ENCODE measurements at regions not wholly inside any gene's neighbourhood (a gene's known extent, or its start where the extent isn't known, plus 50 kb on each side); places are given as distances from the start of the nearest gene placed in this dataset.

- no peak for TF ChIP-seq CTCF (conservative IDR thresholded peaks at IDR 0.05; ENCODE audit: low read depth, low read length)
- Histone ChIP-seq H3K36me3 (ENCODE audit: insufficient read depth) (no peaks in the 10 kb centered on the region), H3K4me2 (no peak overlapping the region), H3K27me3 (ENCODE audit: insufficient read depth, low read depth) (no peaks in the 10 kb centered on the region), H3K79me2 (ENCODE audit: insufficient read depth, low read depth) (no peaks in the 10 kb centered on the region), H3K4me1 (ENCODE audit: low read depth, poor library complexity, severe bottlenecking) (no peaks in the 10 kb centered on the region), H2AFZ (ENCODE audit: low read depth) (no peak overlapping the region), H3K4me3 (IDR thresholded peaks at IDR 0.05; ENCODE audit: insufficient read depth, low read depth, low read length) (no peak overlapping the region), H3K27ac (no peak overlapping the region), H4K20me1 (ENCODE audit: insufficient read depth) (no peaks in the 10 kb centered on the region), H3K9ac (no peak overlapping the region)
These were observed 793.6 kb downstream of the GALC start for GRCh38 chr14:87199381-87199780.

GRCh38 chr14:87196436-87196835 is 796.5 kb downstream of the GALC start:
- Histone ChIP-seq H3K27ac (no peak overlapping the region), H3K27me3 (ENCODE audit: insufficient read depth, low read depth) (no peaks in the 10 kb centered on the region), H3K9ac (no peak overlapping the region), H3K4me1 (ENCODE audit: low read depth, poor library complexity, severe bottlenecking) (no peaks in the 10 kb centered on the region), H2AFZ (ENCODE audit: low read depth) (no peak overlapping the region), H3K4me2 (no peak overlapping the region), H4K20me1 (ENCODE audit: insufficient read depth) (no peaks in the 10 kb centered on the region), H3K4me3 (IDR thresholded peaks at IDR 0.05; ENCODE audit: insufficient read depth, low read depth, low read length) (no peak overlapping the region), H3K79me2 (ENCODE audit: insufficient read depth, low read depth) (no peaks in the 10 kb centered on the region), H3K36me3 (ENCODE audit: insufficient read depth) (no peaks in the 10 kb centered on the region)
- no peak for TF ChIP-seq CTCF (conservative IDR thresholded peaks at IDR 0.05; ENCODE audit: low read depth, low read length)

GRCh38 chr14:87187786-87188185 is 805.2 kb downstream of the GALC start:
- Histone ChIP-seq H3K4me1 (ENCODE audit: low read depth, poor library complexity, severe bottlenecking) (no peaks in the 10 kb centered on the region), H3K79me2 (ENCODE audit: insufficient read depth, low read depth) (no peaks in the 10 kb centered on the region), H3K9ac (no peak overlapping the region), H2AFZ (ENCODE audit: low read depth) (no peak overlapping the region), H3K27me3 (ENCODE audit: insufficient read depth, low read depth) (no peaks in the 10 kb centered on the region), H3K27ac (no peak overlapping the region), H4K20me1 (ENCODE audit: insufficient read depth) (no peaks in the 10 kb centered on the region), H3K4me3 (IDR thresholded peaks at IDR 0.05; ENCODE audit: insufficient read depth, low read depth, low read length) (no peak overlapping the region), H3K36me3 (ENCODE audit: insufficient read depth) (no peaks in the 10 kb centered on the region), H3K4me2 (no peak overlapping the region)
- TF ChIP-seq CTCF (conservative IDR thresholded peaks at IDR 0.05; ENCODE audit: low read depth, low read length), result no peak

GRCh38 chr14:87186737-87187136 is 806.2 kb downstream of the GALC start:
- Histone ChIP-seq H3K27ac (no peak overlapping the region), H3K79me2 (ENCODE audit: insufficient read depth, low read depth) (no peaks in the 10 kb centered on the region), H3K36me3 (ENCODE audit: insufficient read depth) (no peaks in the 10 kb centered on the region), H3K9ac (no peak overlapping the region), H2AFZ (ENCODE audit: low read depth) (no peak overlapping the region), H3K27me3 (ENCODE audit: insufficient read depth, low read depth) (no peaks in the 10 kb centered on the region), H4K20me1 (ENCODE audit: insufficient read depth) (no peaks in the 10 kb centered on the region), H3K4me2 (no peak overlapping the region), H3K4me3 (IDR thresholded peaks at IDR 0.05; ENCODE audit: insufficient read depth, low read depth, low read length) (no peak overlapping the region), H3K4me1 (ENCODE audit: low read depth, poor library complexity, severe bottlenecking) (no peaks in the 10 kb centered on the region)
- TF ChIP-seq CTCF (conservative IDR thresholded peaks at IDR 0.05; ENCODE audit: low read depth, low read length), result no peak

Measured in KMS-11 (cell line).